ENCODE measurements at regions not wholly inside any gene's neighbourhood (a gene's known extent, or its start where the extent isn't known, plus 50 kb on each side); places are given as distances from the start of the nearest gene placed in this dataset.

DNA sequence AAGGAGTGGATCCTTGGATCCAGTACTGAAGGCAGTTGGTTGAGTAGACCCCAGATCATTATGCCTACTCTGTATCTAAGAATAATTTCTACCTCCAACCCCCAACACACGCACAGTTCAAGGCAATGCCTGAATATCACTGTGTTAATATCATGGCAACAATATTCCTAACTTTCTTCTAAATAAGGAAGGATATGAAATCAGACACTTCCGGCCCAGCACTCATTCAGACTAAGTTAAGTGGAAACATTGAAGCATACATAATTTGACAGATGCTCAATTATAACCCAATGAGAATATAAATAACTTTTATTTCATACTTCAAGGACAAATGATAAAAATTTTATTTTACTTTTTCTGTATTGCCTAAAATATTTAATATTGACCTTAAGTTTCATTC is 153.6 kb upstream of the COL3A1 start:
- TF ChIP-seq BHLHE40 (IDR thresholded peaks at IDR 0.05; ENCODE audit: borderline replicate concordance) (no peak), LEF1 (IDR thresholded peaks at IDR 0.05; ENCODE audit: borderline replicate concordance) (no peak), SP1 (IDR thresholded peaks at IDR 0.05) (no peak), CTBP1 (IDR thresholded peaks at IDR 0.05; ENCODE audit: borderline replicate concordance) (no peak), NFRKB (IDR thresholded peaks at IDR 0.05) (no peak), ELF4 (IDR thresholded peaks at IDR 0.05) (no peak), FOXM1 (IDR thresholded peaks at IDR 0.05; ENCODE audit: borderline replicate concordance) (no peak), L3MBTL2 (conservative IDR thresholded peaks at IDR 0.05) (no peak), ARNT (IDR thresholded peaks at IDR 0.05) (no peak), SUZ12 (IDR thresholded peaks at IDR 0.05) (no peak), HDGF (IDR thresholded peaks at IDR 0.05; ENCODE audit: borderline replicate concordance) (no peak)
- TF ChIP-seq, protein P1, sequence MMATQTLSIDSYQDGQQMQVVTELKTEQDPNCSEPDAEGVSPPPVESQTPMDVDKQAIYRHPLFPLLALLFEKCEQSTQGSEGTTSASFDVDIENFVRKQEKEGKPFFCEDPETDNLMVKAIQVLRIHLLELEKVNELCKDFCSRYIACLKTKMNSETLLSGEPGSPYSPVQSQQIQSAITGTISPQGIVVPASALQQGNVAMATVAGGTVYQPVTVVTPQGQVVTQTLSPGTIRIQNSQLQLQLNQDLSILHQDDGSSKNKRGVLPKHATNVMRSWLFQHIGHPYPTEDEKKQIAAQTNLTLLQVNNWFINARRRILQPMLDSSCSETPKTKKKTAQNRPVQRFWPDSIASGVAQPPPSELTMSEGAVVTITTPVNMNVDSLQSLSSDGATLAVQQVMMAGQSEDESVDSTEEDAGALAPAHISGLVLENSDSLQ (IDR thresholded peaks at IDR 0.05) = no peak

Measured in HEK293T (cell line).